ENCODE measurements at regions not wholly inside any gene's neighbourhood (a gene's known extent, or its start where the extent isn't known, plus 50 kb on each side); places are given as distances from the start of the nearest gene placed in this dataset.

DNA sequence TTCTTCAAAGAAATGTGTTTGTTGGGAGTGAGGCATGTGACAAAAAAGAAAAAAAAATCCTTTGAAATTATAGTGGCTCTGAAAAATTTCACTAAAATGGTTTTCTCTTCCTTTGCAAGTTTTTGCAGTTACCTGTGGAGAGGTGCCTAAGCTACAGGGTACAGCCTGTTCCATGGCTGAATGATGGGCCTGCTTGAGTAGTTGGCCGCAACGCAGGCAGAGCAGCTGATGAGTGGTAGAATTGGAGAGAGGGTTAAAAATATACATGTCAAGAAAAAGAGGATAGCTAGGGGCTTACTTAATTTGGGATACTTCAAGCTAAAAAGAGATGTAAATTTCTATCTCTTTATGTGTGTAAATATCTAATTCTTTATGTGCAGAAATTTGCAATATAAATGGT, 629.1 kb upstream of the SLC10A2 start:
- TF ChIP-seq CTCF (IDR thresholded peaks at IDR 0.05), result no peak
- Mint-ChIP-seq H3K9me3 (peaks cover 53% of the 10 kb centered on the region), H3K4me1 (ENCODE audit: low read depth) (no peaks in the 10 kb centered on the region), H3K27me3 (ENCODE audit: insufficient read depth) (no peaks in the 10 kb centered on the region; the same call in 1 of the 2 replicates), H3K27ac (no peak overlapping the region), H3K36me3 (ENCODE audit: low read depth) (no peaks in the 10 kb centered on the region; the same call in 1 of the 2 replicates), H3K4me3 (no peak overlapping the region)
- no peak for DNase-seq

DNA sequence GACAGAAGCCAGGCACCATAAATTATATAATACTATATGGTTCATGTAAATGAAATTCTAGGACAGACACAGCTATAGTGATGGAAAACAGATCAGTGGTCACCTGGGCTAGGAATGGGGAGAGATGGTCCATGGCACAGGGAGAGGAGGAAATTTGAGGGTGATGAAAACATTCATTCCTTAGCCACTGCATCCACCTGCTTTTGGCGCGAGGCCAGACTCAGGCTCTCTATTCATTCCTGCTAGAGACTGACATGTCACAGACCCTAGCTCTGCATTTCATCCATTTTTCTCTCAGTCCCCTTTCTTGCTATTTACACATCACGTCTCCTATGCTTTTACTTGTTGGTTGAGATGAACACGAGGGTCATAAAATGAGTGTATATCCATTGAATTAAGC, 628.3 kb upstream of the SLC10A2 start:
- H3K27me3 Mint-ChIP-seq (ENCODE audit: insufficient read depth), result no peaks in the 10 kb centered on the region; the same call in 1 of the 2 replicates
- DNase-seq, result no peak
- no peak for TF ChIP-seq CTCF (IDR thresholded peaks at IDR 0.05)

DNA sequence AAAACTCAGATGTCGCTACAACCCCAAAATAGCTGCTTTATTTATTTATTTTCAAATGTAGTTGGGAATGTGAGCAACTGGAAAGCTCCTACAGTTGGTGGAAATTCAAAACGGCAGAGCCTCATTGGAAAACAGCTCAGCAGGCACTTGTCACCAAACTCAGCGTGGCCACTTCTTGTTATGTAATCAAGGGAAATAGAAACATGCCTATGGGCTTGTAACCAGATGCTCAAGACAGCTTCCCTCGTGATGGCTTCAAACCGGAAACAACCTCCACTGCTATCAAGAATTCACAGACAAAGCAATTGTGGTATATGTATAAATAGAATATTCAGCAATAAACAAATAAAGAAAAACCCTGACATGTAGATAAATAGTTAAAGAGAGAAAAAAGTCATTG, 627.8 kb upstream of the SLC10A2 start:
- peaks cover 57% of the 10 kb centered on the region for H3K9me3 Mint-ChIP-seq
- TF ChIP-seq CTCF (IDR thresholded peaks at IDR 0.05), result no peak
- no peak overlapping the region for H3K27ac Mint-ChIP-seq
- no peak overlapping the region for H3K4me3 Mint-ChIP-seq
- no peaks in the 10 kb centered on the region for H3K4me1 Mint-ChIP-seq (ENCODE audit: low read depth)
- H3K27me3 Mint-ChIP-seq (ENCODE audit: insufficient read depth), result no peaks in the 10 kb centered on the region; the same call in 1 of the 2 replicates
- no peaks in the 10 kb centered on the region; the same call in 1 of the 2 replicates for H3K36me3 Mint-ChIP-seq (ENCODE audit: low read depth)
- DNase-seq, result no peak

More for the DNA sequence above, 628.3 kb upstream of the SLC10A2 start:
- Mint-ChIP-seq H3K27ac (no peak overlapping the region), H3K36me3 (ENCODE audit: low read depth) (no peaks in the 10 kb centered on the region; the same call in 1 of the 2 replicates), H3K4me3 (no peak overlapping the region), H3K9me3 (peaks cover 57% of the 10 kb centered on the region), H3K4me1 (ENCODE audit: low read depth) (no peaks in the 10 kb centered on the region)

DNA sequence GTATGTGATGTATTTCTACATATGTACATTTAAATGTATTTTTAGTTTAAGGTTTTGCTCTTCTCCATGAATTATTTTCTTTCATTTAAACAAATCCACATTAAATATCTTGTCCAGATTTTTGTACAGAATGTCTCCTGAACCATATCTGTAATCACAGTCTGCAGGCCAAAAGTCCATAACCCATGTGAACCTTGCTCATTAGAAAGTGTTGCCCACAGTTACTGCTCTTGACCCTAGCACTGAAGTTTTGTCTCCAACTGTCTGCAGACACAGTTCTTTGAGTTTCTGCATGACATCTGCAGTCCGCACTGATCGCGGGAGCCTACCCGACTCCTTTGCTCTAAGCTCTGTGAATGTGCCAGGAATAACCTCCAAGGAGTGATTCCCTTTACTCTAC, 626.2 kb upstream of the SLC10A2 start:
- DNase-seq, result no peak
- Mint-ChIP-seq H3K4me3 (no peak overlapping the region), H3K27me3 (ENCODE audit: insufficient read depth) (no peaks in the 10 kb centered on the region), H3K4me1 (ENCODE audit: low read depth) (no peaks in the 10 kb centered on the region), H3K27ac (no peak overlapping the region), H3K9me3 (peaks cover 53% of the 10 kb centered on the region), H3K36me3 (ENCODE audit: low read depth) (no peaks in the 10 kb centered on the region)
- TF ChIP-seq CTCF (IDR thresholded peaks at IDR 0.05), result no peak

GRCh38 chr13:103676329-103676728, 610.1 kb upstream of the SLC10A2 start:
- DNase-seq, result no peak
- no peak overlapping the region for H3K4me3 Mint-ChIP-seq
- H3K4me1 Mint-ChIP-seq (ENCODE audit: low read depth), result no peaks in the 10 kb centered on the region
- peaks cover 41% of the 10 kb centered on the region for H3K9me3 Mint-ChIP-seq
- TF ChIP-seq CTCF (IDR thresholded peaks at IDR 0.05), result no peak
- H3K27ac Mint-ChIP-seq, result no peak overlapping the region
- H3K36me3 Mint-ChIP-seq (ENCODE audit: low read depth), result peaks cover 10% of the 10 kb centered on the region
- H3K27me3 Mint-ChIP-seq (ENCODE audit: insufficient read depth), result no peaks in the 10 kb centered on the region

DNA sequence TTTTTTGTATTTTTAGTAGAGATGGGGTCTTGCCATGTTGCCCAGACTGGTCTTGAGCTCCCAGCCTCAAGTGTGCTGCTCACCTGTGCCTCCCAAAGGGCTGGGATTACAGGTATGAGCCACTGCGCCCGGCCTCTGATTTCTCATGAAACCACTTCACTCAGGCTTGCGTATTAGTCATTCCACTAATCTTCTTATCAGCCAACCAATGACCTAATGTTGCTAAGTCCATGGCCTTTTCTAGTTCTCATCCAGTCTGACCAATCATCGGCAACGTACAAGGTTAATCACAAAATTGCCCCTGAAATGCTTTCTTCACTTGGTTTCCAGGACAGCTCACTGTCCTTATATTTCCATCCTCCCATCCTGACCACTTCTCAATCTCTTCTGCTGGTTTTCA, 605.3 kb upstream of the SLC10A2 start:
- peaks cover 47% of the 10 kb centered on the region for H3K9me3 Mint-ChIP-seq

More for the DNA sequence above, 605.3 kb upstream of the SLC10A2 start:
- no peak for DNase-seq
- no peaks in the 10 kb centered on the region for H3K4me1 Mint-ChIP-seq (ENCODE audit: low read depth)
- no peak overlapping the region for H3K4me3 Mint-ChIP-seq
- H3K36me3 Mint-ChIP-seq (ENCODE audit: low read depth), result peaks cover 10% of the 10 kb centered on the region
- TF ChIP-seq CTCF (IDR thresholded peaks at IDR 0.05), result no peak
- H3K27ac Mint-ChIP-seq, result no peak overlapping the region
- no peaks in the 10 kb centered on the region; the same call in 1 of the 2 replicates for H3K27me3 Mint-ChIP-seq (ENCODE audit: insufficient read depth)
